Body of pancreas (tissue), 4 donors: ENCODE measurements at regions not wholly inside any gene's neighbourhood (a gene's known extent, or its start where the extent isn't known, plus 50 kb on each side); places are given as distances from the start of the nearest gene placed in this dataset.
"Not testable (repeated sequence)": the region's sequence is repeated elsewhere in the genome, so short reads cannot be mapped to it uniquely, and the experiment has no call there.

ENCODE experiments used
- ATAC-seq: fragments of 150-250 bp; one replicate; pipeline ENCODE4 v1.9.1; 2016
- DNase-seq, 4 donors: peaks; one replicate each; pipeline ENCODE4 v3.0.0-alpha.2; 2019
- H3K27ac ChIP-seq, 4 donors: fragments of 200-600 bp; sonication (generic); 1 replicate in 3 of 4; 2 replicates in 1 of 4; pipeline versions ENCODE4 v1.5.1 to v1.6.1; 2016 to 2019; ENCODE audit warnings: mild to moderate bottlenecking in 1 of 4, mixed read lengths in 1 of 4, moderate library complexity in 1 of 4
- H3K27me3 ChIP-seq, 2 donors: fragments of 200-600 bp; sonication (generic); one replicate each; pipeline ENCODE4 v1.6.0; 2016; ENCODE audit warnings: mild to moderate bottlenecking in 1 of 2
- H3K36me3 ChIP-seq, 2 donors: fragments of 200-600 bp; sonication (generic); replicated peaks in 1 of 2; 2 replicates each; pipeline ENCODE4 v1.5.1; 2016; ENCODE audit warnings: low read depth in 2 of 2; ENCODE audit not compliant: insufficient read depth in 1 of 2
- H3K4me1 ChIP-seq: fragments of 200-600 bp; sonication (generic); one replicate; pipeline ENCODE4 v1.6.0; 2016
- H3K4me3 ChIP-seq, 2 donors: fragments of 200-600 bp; sonication (generic); 1 replicate in 1 of 2; 2 replicates in 1 of 2; pipeline ENCODE4 v1.5.1; 2016 to 2019
- H3K9me3 ChIP-seq, 3 donors: fragments of 200-600 bp; sonication (generic); 1 replicate in 2 of 3; 2 replicates in 1 of 3; pipeline ENCODE4 v1.5.1; 2016
- POLR2A ChIP-seq, 3 donors: fragments of 450-650 bp; IDR thresholded peaks; one replicate each; pipeline ENCODE4 v1.6.1; 2016; ENCODE audit warnings: antibody characterized with exemption in 3 of 3, mild to moderate bottlenecking in 2 of 3
- WGBS, 2 donors: methylation state at CpG; one replicate each; pipeline ENCODE4 v1.1.5; 2017; 5-methylcytosine and 5-hydroxymethylcytosine counted together
- intact Hi-C: fragments of 100-400 bp; cut with DNase I; formaldehyde crosslinking; loops from one replicate; pipeline ENCODE4 v1.15.1; 2023
- TF ChIP-seq, protein P1 (sequence below), 7 experiments: fragments of 450-650 bp in 4 of 7; fragments of 200-600 bp in 3 of 7; sonication (generic) in 3 of 7; IDR thresholded peaks; one replicate each; pipeline ENCODE4 v1.5.1; 2016 to 2019; ENCODE audit warnings: antibody characterized with exemption in 7 of 7

DNA sequence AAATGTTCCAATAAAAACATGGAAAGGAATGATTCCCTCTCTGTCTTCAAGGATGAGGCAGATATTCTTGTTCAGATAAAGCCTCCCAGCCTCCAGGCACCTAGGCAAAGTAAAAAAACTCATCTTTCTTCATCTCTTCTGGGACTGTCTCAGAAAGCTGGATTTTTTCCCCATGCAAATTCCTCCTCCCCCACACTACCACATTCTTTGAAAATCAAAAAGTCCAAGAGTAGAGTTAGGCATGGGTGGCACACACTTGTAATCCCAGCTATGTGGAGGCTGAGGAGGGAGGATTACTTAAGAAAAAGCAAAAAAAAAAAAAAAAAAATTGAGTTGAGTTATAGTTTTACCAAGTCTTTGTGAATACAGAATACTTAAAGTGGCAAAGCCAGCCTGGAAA, 82.8 kb downstream of the GLUL start:
- intact Hi-C loops, result no loop called here
- Histone ChIP-seq H3K9me3 (no peaks in the 10 kb centered on the region), H3K27me3 (no peaks in the 10 kb centered on the region), H3K4me1 (peaks cover 11% of the 10 kb centered on the region), H3K36me3 (no peaks in the 10 kb centered on the region), H3K4me3 (no peak overlapping the region), H3K27ac (no peak overlapping the region)
- DNase-seq (no peak), ATAC-seq (no peak)
- TF ChIP-seq, protein P1, sequence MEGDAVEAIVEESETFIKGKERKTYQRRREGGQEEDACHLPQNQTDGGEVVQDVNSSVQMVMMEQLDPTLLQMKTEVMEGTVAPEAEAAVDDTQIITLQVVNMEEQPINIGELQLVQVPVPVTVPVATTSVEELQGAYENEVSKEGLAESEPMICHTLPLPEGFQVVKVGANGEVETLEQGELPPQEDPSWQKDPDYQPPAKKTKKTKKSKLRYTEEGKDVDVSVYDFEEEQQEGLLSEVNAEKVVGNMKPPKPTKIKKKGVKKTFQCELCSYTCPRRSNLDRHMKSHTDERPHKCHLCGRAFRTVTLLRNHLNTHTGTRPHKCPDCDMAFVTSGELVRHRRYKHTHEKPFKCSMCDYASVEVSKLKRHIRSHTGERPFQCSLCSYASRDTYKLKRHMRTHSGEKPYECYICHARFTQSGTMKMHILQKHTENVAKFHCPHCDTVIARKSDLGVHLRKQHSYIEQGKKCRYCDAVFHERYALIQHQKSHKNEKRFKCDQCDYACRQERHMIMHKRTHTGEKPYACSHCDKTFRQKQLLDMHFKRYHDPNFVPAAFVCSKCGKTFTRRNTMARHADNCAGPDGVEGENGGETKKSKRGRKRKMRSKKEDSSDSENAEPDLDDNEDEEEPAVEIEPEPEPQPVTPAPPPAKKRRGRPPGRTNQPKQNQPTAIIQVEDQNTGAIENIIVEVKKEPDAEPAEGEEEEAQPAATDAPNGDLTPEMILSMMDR (IDR thresholded peaks at IDR 0.05), result no peak
- TF ChIP-seq POLR2A (IDR thresholded peaks at IDR 0.05), result no peak

DNA sequence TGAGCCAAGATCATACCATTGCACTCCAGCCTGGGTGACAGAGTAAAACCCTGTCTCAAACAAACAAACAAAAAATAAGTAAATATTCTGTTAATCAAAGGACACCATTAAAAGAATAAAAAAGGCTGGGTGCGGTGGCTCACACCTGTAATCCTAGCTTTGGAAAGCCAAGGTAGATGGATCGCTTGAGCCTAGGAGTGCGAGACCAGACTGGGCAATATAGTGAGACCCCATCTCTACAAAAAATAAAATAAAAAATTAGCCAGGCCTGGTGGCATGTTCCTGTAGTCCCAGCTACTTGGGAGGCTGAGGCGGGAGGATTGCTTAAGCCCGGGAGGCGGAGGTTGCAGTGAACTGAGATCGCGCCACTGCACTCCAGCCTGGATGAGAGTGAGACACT, 84.1 kb downstream of the GLUL start:
- DNase-seq, H3K27ac ChIP-seq, ATAC-seq, H3K4me3 ChIP-seq, intact Hi-C loops, H3K36me3 ChIP-seq, H3K27me3 ChIP-seq, H3K9me3 ChIP-seq: not testable (repeated sequence)
- WGBS, 2 donors, result 95 to 98% methylated on average over 8 of the region's 8 CpGs
- H3K4me1 ChIP-seq, result peaks cover 13% of the 10 kb centered on the region

DNA sequence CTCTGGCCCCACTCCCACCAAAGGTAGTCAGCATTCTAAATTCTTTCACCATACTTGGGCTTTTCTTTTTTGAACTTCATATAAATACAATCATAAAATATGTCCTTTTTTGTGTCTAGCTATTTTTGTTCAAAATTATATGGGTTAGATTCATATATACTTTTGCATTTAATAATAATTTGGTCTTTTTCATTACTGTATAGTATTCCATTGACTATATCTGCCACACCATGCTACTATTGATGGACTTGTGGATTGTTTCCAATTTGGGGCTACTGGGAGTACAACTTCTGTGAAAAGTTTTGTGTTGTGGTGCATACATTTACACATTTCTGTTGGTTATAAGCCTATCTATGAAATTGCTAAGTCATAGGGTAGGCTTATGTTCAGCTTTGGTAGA, 85.7 kb downstream of the GLUL start:
- H3K9me3 ChIP-seq, result no peaks in the 10 kb centered on the region
- ATAC-seq, result no peak
- H3K36me3 ChIP-seq, result no peaks in the 10 kb centered on the region
- H3K4me3 ChIP-seq, result no peak overlapping the region
- H3K4me1 ChIP-seq, result peaks cover 23% of the 10 kb centered on the region
- no peak for TF ChIP-seq POLR2A (IDR thresholded peaks at IDR 0.05)
- TF ChIP-seq, protein P1 (IDR thresholded peaks at IDR 0.05), result no peak
- no peaks in the 10 kb centered on the region for H3K27me3 ChIP-seq
- intact Hi-C loops, result no loop called here
- DNase-seq, result no peak
- no peak overlapping the region for H3K27ac ChIP-seq

DNA sequence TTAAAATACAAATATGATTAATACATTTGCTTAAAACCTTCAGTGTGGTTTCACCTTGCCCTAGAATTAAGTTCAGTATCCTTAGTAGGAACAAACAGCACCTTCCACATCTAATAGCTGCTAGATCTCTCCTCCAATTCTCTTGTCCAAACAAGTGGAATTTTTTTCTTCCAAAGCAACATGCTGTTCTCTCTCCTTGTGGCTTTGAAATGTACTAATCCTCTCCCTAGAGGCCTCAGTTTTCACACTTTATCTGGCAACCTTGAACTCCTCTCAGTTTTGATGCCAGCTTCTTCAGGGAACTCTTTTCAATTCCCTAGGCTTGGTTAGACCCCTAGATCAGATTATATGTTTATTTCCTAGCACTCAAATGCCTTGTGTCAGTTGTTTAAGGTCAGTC, 87.0 kb downstream of the GLUL start:
- H3K4me3 ChIP-seq, result no peak overlapping the region
- TF ChIP-seq POLR2A (IDR thresholded peaks at IDR 0.05), result no peak
- TF ChIP-seq, protein P1 (IDR thresholded peaks at IDR 0.05), result no peak
- no peaks in the 10 kb centered on the region for H3K36me3 ChIP-seq
- intact Hi-C loops, result no loop called here
- no peaks in the 10 kb centered on the region for H3K27me3 ChIP-seq
- DNase-seq (no peak), ATAC-seq (no peak)
- H3K9me3 ChIP-seq, result no peaks in the 10 kb centered on the region
- no peak overlapping the region for H3K27ac ChIP-seq
- peaks cover 28% of the 10 kb centered on the region for H3K4me1 ChIP-seq

DNA sequence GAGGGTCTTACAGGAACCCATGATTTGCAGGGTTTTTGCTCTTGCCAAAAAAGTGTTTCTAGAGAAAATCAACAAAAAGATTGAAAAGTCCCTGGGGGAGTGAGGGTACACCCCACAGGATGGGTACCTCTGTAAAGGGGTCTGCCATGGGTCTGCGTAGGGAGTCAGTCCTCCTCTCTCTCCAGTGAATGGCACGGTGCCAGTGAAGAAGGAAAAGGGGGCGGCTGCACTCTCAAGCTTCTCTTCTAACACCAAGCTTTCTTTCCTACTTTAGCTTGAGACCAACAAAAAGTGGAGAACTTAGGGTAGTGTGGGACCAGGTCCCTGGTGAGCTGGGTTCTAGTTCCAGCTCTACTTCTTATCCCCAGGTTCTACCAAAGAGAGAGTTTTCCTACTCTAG, 87.4 kb downstream of the GLUL start:
- no peak for ATAC-seq
- peaks cover 26% of the 10 kb centered on the region for H3K4me1 ChIP-seq
- no peak overlapping the region for H3K4me3 ChIP-seq
- no peaks in the 10 kb centered on the region for H3K9me3 ChIP-seq
- intact Hi-C loops, result no loop called here
- whole genome bisulfite sequencing, 2 donors, result 72 to 79% methylated on average over 3 of the region's 3 CpGs
- no peaks in the 10 kb centered on the region for H3K27me3 ChIP-seq
- no peak for TF ChIP-seq POLR2A (IDR thresholded peaks at IDR 0.05)
- TF ChIP-seq, protein P1 (IDR thresholded peaks at IDR 0.05), result no peak
- no peak overlapping the region for H3K27ac ChIP-seq
- no peak for DNase-seq
- H3K36me3 ChIP-seq, result no peaks in the 10 kb centered on the region
